Spleen (tissue), 11 donors: ENCODE measurements at regions not wholly inside any gene's neighbourhood (a gene's known extent, or its start where the extent isn't known, plus 50 kb on each side); places are given as distances from the start of the nearest gene placed in this dataset.

Experiments
- DNase-seq: peaks from one replicate; pipeline ENCODE4 v3.0.0-alpha.2; 2020
- H3K27ac ChIP-seq, 8 donors: fragments of 200-600 bp; sonication (generic) in 7 of 8; 1 replicate in 4 of 8; 2 replicates in 4 of 8; pipeline versions ENCODE4 v1.5.0 to v1.8.0; 2016 to 2021; ENCODE audit warnings: inconsistent platforms in 4 of 8, mild to moderate bottlenecking in 4 of 8, moderate library complexity in 1 of 8
- H3K27me3 ChIP-seq, 7 donors: fragments of 200-600 bp; sonication (generic) in 6 of 7; replicated peaks in 1 of 7; 1 replicate in 4 of 7; 2 replicates in 3 of 7; pipeline versions ENCODE4 v1.5.0 to v1.8.0; 2016 to 2021; ENCODE audit warnings: inconsistent platforms in 3 of 7, mild to moderate bottlenecking in 1 of 7
- H3K36me3 ChIP-seq, 6 donors: fragments of 200-600 bp; sonication (generic) in 5 of 6; 1 replicate in 4 of 6; 2 replicates in 2 of 6; pipeline versions ENCODE4 v1.5.0 to v1.8.0; 2016 to 2021; ENCODE audit warnings: inconsistent platforms in 2 of 6
- H3K4me1 ChIP-seq, 6 donors: fragments of 200-600 bp; sonication (generic) in 5 of 6; 1 replicate in 3 of 6; 2 replicates in 3 of 6; pipeline versions ENCODE4 v1.5.0 to v1.8.0; 2016 to 2021; ENCODE audit warnings: inconsistent platforms in 3 of 6
- H3K4me3 ChIP-seq, 8 donors: fragments of 200-600 bp; sonication (generic) in 7 of 8; 1 replicate in 4 of 8; 2 replicates in 4 of 8; pipeline versions ENCODE4 v1.5.0 to v1.8.0; 2016 to 2021; ENCODE audit warnings: inconsistent platforms in 4 of 8, mild to moderate bottlenecking in 4 of 8, moderate library complexity in 2 of 8
- H3K9me3 ChIP-seq, 8 donors: fragments of 200-600 bp; sonication (generic) in 7 of 8; 1 replicate in 4 of 8; 2 replicates in 4 of 8; pipeline versions ENCODE4 v1.5.0 to v1.8.0; 2016 to 2021; ENCODE audit warnings: inconsistent platforms in 4 of 8
- POLR2A ChIP-seq, 3 donors: fragments of 450-650 bp; IDR thresholded peaks; one replicate each; pipeline ENCODE4 v1.5.1; 2017; ENCODE audit warnings: antibody characterized with exemption in 3 of 3, mild to moderate bottlenecking in 1 of 3
- POLR2AphosphoS5 ChIP-seq, 3 donors: sonication (generic); formaldehyde crosslinking; IDR thresholded peaks; one replicate each; pipeline ENCODE4 v1.5.1; 2017; ENCODE audit warnings: antibody characterized with exemption in 3 of 3
- WGBS, 5 donors: extraction: QIAGEN DNeasy Blood & Tissue Kit in 3 of 5; methylation state at CpG; one replicate each; pipeline versions ENCODE4 v1.1.5 to v1.1.7; 2013 to 2018; 5-methylcytosine and 5-hydroxymethylcytosine counted together
- intact Hi-C: fragments of 100-400 bp; cut with DNase I; formaldehyde crosslinking; loops from one replicate; pipeline ENCODE4 v1.15.0; 2023; ENCODE audit warnings: low total_unique reads
- TF ChIP-seq, protein P1 (sequence below), 11 experiments: fragments of 200-600 bp in 7 of 11; fragments of 450-650 bp in 4 of 11; sonication (generic) in 4 of 11; IDR thresholded peaks in 8 of 11; conservative IDR thresholded peaks in 3 of 11; 1 replicate in 7 of 11; 2 replicates in 4 of 11; pipeline versions ENCODE4 v1.4.0 to v1.8.0; 2016 to 2021; ENCODE audit warnings: antibody characterized with exemption in 11 of 11, inconsistent platforms in 4 of 11, mild to moderate bottlenecking in 1 of 11
- donor health status: healthy with polysubstance abuse.
- donor health status: DM: no; HTN: no; CAD: no; lungs with moderate emphysema.
- donor health status: DM: no; HTN: no; CAD: no.
- donor health status: Bipolar disorder and iron deficiency.
- donor health status: healthy.
- donor health status: DM: no; HTN: no; CAD: no.
- donor health status: DM: yes; HTN: yes; CAD: no.

GRCh38 chr2:43074592-43075053 is 151.8 kb downstream of the ZFP36L2 start:
- 74 to 92% (median 84%) methylated on average over 2 of the region's 2 CpGs for WGBS, 5 donors
- Histone ChIP-seq H3K4me3 (no peak overlapping the region), H3K27ac (peak overlapping the region in 7 of 8 donors; percentile 51 to 78 (median 69)), H3K36me3 (no peaks in the 10 kb centered on the region), H3K27me3 (no peaks in the 10 kb centered on the region), H3K4me1 (peaks cover 0 to 64% (median 16%) of the 10 kb centered on the region in 6 donors), H3K9me3 (no peaks in the 10 kb centered on the region)
- peak; percentile 59 for DNase-seq
- TF ChIP-seq, protein P1, sequence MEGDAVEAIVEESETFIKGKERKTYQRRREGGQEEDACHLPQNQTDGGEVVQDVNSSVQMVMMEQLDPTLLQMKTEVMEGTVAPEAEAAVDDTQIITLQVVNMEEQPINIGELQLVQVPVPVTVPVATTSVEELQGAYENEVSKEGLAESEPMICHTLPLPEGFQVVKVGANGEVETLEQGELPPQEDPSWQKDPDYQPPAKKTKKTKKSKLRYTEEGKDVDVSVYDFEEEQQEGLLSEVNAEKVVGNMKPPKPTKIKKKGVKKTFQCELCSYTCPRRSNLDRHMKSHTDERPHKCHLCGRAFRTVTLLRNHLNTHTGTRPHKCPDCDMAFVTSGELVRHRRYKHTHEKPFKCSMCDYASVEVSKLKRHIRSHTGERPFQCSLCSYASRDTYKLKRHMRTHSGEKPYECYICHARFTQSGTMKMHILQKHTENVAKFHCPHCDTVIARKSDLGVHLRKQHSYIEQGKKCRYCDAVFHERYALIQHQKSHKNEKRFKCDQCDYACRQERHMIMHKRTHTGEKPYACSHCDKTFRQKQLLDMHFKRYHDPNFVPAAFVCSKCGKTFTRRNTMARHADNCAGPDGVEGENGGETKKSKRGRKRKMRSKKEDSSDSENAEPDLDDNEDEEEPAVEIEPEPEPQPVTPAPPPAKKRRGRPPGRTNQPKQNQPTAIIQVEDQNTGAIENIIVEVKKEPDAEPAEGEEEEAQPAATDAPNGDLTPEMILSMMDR (IDR thresholded peaks at IDR 0.05 in 8 of 11, conservative IDR thresholded peaks at IDR 0.05 in 3 of 11): no peak
- no peak for TF ChIP-seq POLR2A (IDR thresholded peaks at IDR 0.05)
- TF ChIP-seq POLR2AphosphoS5 (IDR thresholded peaks at IDR 0.05): no peak
- intact Hi-C loops: no loop called here

- 84 to 100% (median 96%) methylated on average over 2 of the region's 2 CpGs for WGBS, 5 donors
- Histone ChIP-seq H3K4me3 (no peak overlapping the region), H3K36me3 (no peaks in the 10 kb centered on the region), H3K9me3 (no peaks in the 10 kb centered on the region), H3K4me1 (peaks cover 0 to 68% (median 16%) of the 10 kb centered on the region in 6 donors), H3K27me3 (no peaks in the 10 kb centered on the region), H3K27ac (peak overlapping the region in 6 of 8 donors; percentile 51 to 78 (median 72))
- TF ChIP-seq POLR2A (IDR thresholded peaks at IDR 0.05) (no peak), POLR2AphosphoS5 (IDR thresholded peaks at IDR 0.05) (no peak)
- TF ChIP-seq, protein P1 (IDR thresholded peaks at IDR 0.05 in 8 of 11, conservative IDR thresholded peaks at IDR 0.05 in 3 of 11): no peak
- intact Hi-C loops: no loop called here
- peak; percentile 42 for DNase-seq
These were observed 152.4 kb downstream of the ZFP36L2 start for GRCh38 chr2:43074052-43074451.

- Histone ChIP-seq H3K9me3 (no peaks in the 10 kb centered on the region), H3K27ac (peak overlapping the region in 5 of 8 donors; percentile 67 to 78 (median 75)), H3K4me3 (no peak overlapping the region), H3K4me1 (peaks cover 0 to 68% (median 16%) of the 10 kb centered on the region in 6 donors), H3K36me3 (no peaks in the 10 kb centered on the region), H3K27me3 (no peaks in the 10 kb centered on the region)
- peak; percentile 70 for DNase-seq
- intact Hi-C loops: no loop called here
- 58 to 79% (median 67%) methylated on average over 7 of the region's 7 CpGs for WGBS, 5 donors
- peak in 1 of 3 donors; percentile 9 for TF ChIP-seq POLR2AphosphoS5 (IDR thresholded peaks at IDR 0.05)
- TF ChIP-seq, protein P1 (IDR thresholded peaks at IDR 0.05 in 8 of 11, conservative IDR thresholded peaks at IDR 0.05 in 3 of 11): no peak
These were observed 153.0 kb downstream of the ZFP36L2 start for GRCh38 chr2:43073401-43073825.

DNA sequence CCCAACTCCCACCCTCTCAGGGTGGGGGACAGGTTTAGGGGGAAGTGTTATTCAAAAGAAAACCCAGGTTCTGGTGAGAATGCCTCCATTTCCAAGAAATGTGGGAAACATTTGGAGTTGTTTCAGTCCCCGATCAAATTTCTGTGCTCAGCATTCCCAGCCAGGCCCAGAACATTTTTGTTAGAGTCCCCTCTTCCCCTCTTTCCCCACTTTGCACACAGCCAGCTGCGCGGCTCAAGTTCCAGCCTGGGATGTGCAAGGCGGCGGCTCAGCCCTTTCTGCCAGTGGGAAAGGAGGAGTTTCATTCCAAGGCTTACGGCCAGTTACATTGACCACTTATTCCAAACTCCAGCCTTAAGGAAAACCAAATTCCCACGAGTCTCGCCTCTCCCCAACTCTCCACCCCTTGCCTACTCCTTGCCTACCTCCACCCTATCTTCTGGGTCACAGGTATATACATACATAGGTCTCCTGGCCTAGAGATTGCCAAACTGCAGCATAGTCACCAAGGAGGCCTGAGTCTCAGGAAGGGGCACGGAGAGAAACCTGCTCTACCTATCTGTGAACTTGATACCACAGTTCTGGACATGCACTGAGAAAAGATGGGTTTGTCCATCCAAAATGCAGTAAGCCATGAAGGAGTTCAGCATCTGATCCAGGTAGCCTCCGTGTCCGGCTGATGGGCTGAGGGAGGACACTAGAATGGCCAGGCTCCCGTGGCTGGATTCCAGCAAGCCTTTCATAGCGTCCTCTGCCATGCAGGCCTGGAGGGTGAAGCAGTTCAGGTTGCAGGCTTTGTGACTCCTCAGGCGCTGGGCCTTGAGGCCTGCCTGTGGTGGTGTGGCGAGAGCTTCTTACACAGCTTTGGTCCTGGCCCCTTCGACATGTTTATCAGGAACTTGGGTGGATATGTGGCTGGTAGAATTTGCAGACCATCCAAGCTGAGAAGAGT is 154.5 kb downstream of the ZFP36L2 start:
- 80 to 89% (median 86%) methylated on average over 14 to 16 of the region's 16 CpGs for WGBS, 5 donors
- Histone ChIP-seq H3K27ac (peak overlapping the region in 6 of 8 donors; percentile 2 to 70 (median 58)), H3K4me3 (no peak overlapping the region), H3K36me3 (no peaks in the 10 kb centered on the region), H3K4me1 (peaks cover 0 to 68% (median 16%) of the 10 kb centered on the region in 6 donors), H3K9me3 (no peaks in the 10 kb centered on the region), H3K27me3 (no peaks in the 10 kb centered on the region)
- DNase-seq: peak; percentile 61
- intact Hi-C loops: no loop called here
- no peak for TF ChIP-seq POLR2AphosphoS5 (IDR thresholded peaks at IDR 0.05)
- TF ChIP-seq, protein P1 (IDR thresholded peaks at IDR 0.05 in 8 of 11, conservative IDR thresholded peaks at IDR 0.05 in 3 of 11): no peak
- TF ChIP-seq POLR2A (IDR thresholded peaks at IDR 0.05): no peak
